ENCODE measurements at regions not wholly inside any gene's neighbourhood (a gene's known extent, or its start where the extent isn't known, plus 50 kb on each side); places are given as distances from the start of the nearest gene placed in this dataset.

DNA sequence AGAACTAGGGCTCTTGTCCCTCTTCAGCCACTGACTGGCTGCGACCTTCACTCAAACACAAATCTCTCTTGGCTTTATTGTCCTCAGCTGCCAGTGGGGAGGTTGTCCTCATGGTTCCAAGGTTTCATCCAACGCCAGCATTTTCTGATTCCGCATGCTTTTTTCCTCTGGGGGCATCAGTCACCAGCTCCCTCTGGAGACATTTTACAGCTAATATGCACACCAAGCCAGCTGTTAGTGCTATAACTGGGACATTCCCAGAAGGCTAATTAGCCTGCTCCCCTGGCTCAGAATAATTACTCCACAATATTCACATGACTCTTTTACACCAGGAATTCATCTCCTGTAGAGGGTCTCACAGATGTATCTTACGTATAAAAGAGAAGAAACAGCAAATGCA is 193.6 kb upstream of the ANKRD55 start:
- TF ChIP-seq, protein P1, sequence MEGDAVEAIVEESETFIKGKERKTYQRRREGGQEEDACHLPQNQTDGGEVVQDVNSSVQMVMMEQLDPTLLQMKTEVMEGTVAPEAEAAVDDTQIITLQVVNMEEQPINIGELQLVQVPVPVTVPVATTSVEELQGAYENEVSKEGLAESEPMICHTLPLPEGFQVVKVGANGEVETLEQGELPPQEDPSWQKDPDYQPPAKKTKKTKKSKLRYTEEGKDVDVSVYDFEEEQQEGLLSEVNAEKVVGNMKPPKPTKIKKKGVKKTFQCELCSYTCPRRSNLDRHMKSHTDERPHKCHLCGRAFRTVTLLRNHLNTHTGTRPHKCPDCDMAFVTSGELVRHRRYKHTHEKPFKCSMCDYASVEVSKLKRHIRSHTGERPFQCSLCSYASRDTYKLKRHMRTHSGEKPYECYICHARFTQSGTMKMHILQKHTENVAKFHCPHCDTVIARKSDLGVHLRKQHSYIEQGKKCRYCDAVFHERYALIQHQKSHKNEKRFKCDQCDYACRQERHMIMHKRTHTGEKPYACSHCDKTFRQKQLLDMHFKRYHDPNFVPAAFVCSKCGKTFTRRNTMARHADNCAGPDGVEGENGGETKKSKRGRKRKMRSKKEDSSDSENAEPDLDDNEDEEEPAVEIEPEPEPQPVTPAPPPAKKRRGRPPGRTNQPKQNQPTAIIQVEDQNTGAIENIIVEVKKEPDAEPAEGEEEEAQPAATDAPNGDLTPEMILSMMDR (IDR thresholded peaks at IDR 0.05): no peak
- no peak for TF ChIP-seq MXI1 (IDR thresholded peaks at IDR 0.05; ENCODE audit: low read depth, low read length)
- TF ChIP-seq POLR2AphosphoS5 (IDR thresholded peaks at IDR 0.05; ENCODE audit: low read depth, low read length): no peak
